ENCODE measurements at regions not wholly inside any gene's neighbourhood (a gene's known extent, or its start where the extent isn't known, plus 50 kb on each side); places are given as distances from the start of the nearest gene placed in this dataset.

DNA sequence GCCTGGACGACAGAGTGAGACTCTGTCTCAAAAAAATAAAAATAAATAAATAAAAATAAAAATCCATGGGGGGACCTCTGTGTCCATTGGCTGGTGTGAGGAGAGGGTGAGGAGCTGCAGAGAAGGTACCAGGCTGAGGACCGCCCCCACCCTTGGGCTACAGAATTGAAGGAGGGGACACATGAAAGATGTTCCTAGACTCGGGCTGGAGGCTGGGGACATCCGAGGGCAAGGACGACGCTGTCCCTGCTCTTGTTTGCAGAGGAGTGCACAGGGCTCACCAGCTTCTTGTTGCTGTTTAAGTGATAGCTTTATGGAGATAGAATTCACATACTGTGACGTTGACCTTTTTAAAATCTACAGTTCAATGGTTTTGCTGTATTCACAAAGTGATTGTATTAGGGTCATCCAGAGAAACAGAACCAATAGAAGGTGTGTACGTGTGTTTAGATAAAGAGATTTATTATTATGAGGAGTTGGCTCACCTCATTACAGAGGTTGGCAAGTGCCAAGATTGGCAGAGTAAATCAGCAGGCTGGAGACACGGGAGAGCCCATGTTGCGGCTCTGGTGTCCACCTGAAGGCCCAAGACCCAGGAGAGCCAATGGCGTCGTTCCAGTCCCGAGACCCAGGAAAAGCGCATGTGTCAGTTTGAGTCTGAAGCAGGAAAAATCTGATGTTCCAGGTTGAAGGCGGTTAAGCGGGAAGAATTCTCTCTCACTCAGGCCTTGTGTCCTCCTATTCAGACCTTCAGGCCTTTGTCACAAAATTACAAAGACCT is 320.7 kb downstream of the SEC14L1 start:
- no peak for TF ChIP-seq EZH2phosphoT487 (IDR thresholded peaks at IDR 0.05; ENCODE audit: low read depth)
- TF ChIP-seq, protein P1, sequence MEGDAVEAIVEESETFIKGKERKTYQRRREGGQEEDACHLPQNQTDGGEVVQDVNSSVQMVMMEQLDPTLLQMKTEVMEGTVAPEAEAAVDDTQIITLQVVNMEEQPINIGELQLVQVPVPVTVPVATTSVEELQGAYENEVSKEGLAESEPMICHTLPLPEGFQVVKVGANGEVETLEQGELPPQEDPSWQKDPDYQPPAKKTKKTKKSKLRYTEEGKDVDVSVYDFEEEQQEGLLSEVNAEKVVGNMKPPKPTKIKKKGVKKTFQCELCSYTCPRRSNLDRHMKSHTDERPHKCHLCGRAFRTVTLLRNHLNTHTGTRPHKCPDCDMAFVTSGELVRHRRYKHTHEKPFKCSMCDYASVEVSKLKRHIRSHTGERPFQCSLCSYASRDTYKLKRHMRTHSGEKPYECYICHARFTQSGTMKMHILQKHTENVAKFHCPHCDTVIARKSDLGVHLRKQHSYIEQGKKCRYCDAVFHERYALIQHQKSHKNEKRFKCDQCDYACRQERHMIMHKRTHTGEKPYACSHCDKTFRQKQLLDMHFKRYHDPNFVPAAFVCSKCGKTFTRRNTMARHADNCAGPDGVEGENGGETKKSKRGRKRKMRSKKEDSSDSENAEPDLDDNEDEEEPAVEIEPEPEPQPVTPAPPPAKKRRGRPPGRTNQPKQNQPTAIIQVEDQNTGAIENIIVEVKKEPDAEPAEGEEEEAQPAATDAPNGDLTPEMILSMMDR (IDR thresholded peaks at IDR 0.05; ENCODE audit: low read depth, low read length) = no peak

Measured in OCI-LY3 (cell line).